NCI-H82 treated with DMSO at 0.1 percent for 48 hours (cell line): ENCODE measurements at regions not wholly inside any gene's neighbourhood (a gene's known extent, or its start where the extent isn't known, plus 50 kb on each side); places are given as distances from the start of the nearest gene placed in this dataset.
"Not testable (repeated sequence)": the region's sequence is repeated elsewhere in the genome, so short reads cannot be mapped to it uniquely, and the experiment has no call there.

ENCODE experiments used
- DNase-seq: peaks from one replicate; lab custom pipeline; 2025; ENCODE audit not compliant: unreplicated experiment; lab: John Stamatoyannopoulos, UW

DNA sequence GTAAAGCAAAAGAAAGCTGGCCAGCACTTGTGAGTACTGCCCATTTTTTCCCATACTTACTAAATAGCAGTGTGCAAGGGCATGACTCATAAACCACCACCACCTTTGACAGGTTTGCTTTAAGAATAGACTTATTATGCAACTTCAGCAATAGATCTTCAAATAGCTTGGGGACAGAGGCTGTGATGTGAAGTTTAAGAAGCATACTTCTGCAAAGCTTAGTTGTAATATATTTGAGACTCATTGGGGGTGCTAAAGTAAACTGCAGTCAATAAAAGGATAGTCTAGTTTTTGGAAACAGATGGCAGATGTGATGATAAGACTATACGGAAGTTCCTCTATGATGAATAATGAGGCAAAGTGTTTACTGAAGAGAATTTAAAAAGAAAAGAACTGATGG is 210.0 kb downstream of the PLA2G4A start:
- no peak for DNase-seq

DNA sequence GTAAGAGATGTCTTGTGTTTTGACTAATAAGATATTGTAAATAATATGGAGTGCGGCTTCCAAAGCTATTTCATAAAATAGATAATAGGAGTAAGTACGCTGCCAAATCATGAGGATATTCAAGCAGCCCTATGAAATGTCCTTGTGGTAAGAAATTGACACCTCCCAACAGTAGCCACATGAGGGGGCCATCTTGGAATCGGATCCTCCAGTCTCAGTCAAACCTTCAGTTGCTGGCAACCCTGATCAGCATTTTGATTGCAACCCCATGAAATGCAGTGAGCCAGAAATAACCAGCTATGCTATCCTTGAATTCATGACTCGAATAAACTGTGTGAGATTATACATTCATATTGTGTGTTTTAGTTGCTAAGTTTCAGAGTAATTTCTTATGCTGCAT is 212.4 kb downstream of the PLA2G4A start:
- no peak for DNase-seq

DNA sequence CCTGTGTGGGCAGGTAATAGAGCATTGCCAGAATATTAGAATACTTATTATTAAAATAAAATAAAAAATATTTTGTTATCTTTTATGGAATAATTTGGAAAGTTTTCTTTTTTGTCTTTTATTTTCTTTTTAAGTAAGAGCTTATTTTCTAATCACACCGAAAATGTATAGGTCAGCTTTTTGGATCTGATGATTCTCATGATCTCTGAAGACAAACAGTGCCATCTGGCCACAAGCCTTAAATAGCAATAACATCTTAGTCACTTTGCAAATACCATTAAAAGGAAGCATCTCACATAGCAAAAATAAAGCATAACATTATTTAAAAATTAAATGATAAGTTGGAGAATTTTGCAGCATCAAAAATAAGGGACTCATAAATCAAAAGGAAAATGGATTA is 213.8 kb downstream of the PLA2G4A start:
- peak; percentile 22 for DNase-seq

- DNase-seq: not testable (repeated sequence)
These were observed 214.7 kb downstream of the PLA2G4A start for GRCh38 chr1:187043433-187043832.

- no peak for DNase-seq
These were observed 215.7 kb downstream of the PLA2G4A start for GRCh38 chr1:187044411-187044810.

DNA sequence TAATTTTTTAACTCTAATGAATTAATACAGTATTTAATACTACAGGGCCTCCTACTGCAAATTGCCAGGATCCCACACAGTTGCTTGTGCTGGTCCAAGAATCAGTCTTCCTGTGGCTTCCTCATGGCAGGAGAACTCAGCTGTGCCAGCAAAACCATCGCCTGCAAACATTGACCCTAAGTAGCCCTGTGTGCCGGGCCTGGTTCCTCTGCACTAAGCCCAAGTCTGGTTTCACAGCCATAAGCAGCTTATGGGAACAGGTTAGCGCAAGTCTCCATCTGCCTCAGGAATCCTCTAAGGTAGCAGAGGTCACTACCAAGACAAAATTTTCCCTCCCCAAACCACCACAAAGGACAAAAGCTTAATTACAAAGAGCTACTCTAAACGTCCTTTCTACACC is 216.6 kb downstream of the PLA2G4A start:
- peak; percentile 89 for DNase-seq

DNA sequence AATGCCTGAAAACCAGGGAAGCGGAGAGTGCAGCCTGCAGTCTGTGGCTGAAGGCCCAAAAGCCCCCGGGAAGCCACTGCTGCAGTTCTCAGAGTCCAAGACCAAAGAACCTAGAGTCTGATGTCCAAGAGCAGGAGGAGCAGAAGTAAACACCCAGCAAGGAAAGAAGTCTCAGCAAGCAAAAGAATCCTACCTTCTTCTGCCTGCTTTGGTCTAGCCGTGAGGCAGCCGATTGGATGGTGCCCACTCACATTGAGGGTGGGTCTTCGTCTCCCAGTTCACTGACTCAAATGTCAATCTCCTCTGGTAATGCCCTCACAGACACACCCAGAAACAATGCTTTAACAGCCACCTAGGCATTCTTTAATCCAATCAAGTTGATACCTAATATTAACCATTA is 217.5 kb downstream of the PLA2G4A start:
- DNase-seq: no peak

DNA sequence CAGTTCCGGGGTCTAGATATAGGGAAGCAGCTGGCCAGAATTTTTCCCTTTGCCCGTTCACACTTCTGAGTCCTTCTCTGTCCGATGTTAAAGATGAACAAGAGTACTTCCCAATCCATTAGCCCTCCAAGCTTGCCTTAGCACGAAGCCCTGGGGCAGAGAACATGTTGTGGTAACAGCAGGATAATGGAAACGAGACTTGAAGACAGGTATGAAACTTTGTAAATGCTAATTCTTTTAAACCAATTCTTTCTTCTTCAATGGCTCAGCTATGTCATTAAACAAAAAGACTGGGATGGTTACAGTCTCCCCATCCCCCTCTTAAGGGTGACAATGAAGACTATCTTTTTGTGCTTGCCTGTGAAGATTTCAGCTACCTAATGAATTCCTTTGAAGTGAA is 218.5 kb downstream of the PLA2G4A start:
- no peak for DNase-seq

- DNase-seq: peak; percentile 19
These were observed 223.0 kb downstream of the PLA2G4A start for GRCh38 chr1:187051618-187052232.

GRCh38 chr1:187053876-187054275 is 225.1 kb downstream of the PLA2G4A start:
- DNase-seq: no peak

DNA sequence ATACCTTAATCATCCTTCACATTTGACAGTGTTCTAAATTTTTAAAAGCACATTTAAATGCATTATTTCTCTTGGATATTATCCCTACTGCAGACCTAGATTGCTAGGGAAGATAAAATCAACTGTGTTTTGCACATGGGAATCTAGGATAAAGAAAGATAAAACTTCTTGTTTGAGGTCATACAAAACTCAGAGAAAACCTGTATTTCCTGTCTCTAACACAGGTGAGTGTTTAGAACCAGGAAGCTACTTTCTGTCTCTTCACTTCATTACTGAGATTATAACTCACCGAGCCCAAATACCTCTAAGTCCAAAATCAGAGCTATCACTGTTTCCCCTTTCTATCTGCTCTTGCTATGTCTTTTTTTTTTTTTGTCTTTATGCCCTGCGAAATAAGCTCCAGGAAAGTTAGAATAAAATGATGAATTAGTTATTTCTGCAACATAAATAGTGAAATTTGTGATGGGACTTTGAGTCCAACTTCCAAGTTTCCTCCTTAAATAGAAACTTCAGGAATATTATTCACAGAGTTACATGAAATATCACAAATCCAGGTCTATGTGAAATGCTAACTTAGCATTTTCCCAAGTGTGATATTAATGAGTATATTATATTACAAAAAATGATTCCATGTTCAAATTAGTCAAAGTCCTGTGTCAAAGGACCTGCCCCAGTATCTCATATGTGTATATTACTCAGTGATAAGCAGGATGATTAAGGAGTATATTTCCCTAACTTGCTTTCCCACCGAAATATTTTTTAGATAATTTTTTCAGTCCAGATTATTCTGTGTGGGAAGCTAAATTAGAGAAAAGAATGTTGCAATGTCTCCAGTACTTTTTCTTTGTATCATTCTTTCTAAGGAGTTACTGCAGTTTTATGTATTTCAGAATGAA is 226.4 kb downstream of the PLA2G4A start:
- DNase-seq: no peak

- no peak for DNase-seq
These were observed 234.5 kb downstream of the PLA2G4A start for GRCh38 chr1:187063271-187063670.

DNA sequence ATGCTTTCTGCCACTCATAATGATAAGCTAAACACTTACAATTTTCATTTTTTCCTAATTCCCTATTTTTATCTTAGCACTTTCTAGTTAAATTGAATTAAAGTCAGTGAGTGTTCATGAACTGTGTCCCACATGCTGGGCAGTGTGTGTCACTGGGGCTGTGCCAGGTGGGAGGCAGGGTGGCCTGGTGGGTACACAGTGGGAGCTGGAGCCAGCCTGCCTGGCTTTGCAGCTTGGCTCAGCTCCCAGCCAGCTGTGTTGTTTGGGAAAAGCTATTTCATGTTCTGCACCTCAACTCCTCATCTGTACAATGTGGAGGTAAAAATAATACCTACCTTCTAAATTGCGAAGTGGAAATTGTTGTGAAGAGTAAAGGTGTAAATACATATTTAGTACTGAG is 238.4 kb downstream of the PLA2G4A start:
- no peak for DNase-seq

DNA sequence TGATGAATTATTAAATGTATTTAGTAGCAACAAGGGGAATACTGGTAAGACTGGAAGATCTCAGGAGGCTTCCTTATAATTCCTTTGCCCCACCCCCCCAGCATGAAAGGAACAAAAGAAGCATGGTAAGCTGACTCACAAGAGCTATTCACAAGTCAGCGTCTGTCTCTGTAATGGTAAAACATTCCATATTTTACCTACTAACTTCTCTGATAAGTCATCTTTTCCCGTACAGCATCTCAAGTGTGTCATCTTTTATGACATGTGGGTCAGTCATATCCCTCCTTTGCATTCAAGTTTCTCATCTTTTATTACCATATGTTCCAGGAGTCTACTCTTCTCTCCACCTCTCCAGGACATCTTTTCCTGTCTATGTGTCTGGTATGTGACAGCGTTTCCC is 241.3 kb downstream of the PLA2G4A start:
- no peak for DNase-seq

- DNase-seq: not testable (repeated sequence)
These were observed 243.7 kb downstream of the PLA2G4A start for GRCh38 chr1:187072262-187073034.

DNA sequence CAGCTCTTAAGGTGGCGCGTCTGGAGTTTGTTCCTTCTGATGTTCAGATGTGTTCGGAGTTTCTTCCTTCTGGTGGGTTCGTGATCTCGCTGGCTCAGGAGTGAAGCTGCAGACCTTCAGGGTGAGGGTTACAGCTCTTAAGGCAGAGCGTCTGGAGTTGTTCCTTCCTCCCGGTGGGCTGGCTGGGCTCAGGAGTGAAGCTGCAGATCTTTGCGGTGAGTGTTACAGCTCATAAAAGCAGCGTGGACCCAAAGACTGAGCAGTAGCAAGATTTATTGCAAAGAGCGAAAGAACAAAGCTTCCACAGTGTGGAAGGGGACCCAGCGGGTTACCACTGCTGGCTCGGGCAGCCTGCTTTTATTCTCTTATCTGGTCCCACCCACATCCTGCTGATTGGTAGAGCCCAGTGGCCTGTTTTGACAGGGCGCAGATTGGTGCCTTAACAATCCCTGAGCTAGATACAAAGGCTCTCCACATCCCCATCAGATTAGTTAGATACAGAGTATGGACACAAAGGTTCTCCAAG is 244.3 kb downstream of the PLA2G4A start:
- not testable (repeated sequence) for DNase-seq

DNA sequence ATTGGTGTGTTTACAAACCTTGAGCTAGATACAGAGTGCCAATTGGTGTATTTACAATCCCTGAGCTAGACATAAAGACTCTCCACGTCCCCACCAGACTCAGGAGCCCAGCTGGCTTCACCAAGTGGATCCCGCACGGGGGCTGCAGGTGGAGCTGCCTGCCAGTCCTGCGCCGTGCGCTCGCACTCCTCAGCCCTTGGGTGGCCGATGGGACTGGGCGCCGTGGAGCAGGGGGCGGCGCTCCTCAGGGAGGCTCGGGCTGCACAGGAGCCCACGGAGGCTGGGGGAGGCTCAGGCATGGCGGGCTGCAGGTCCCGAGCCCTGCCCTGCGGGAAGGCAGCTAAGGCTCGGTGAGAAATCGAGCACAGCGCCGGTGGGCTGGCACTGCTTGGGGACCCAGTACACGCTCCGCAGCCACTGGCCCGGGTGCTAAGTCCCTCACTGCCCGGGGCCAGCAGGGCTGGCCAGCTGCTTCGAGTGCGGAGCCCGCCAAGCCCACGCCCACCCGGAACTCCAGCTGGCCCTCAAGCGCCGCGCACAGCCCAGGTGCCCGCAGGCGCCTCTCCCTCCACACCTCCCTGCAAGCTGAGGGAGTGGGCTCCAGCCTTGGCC is 245.0 kb downstream of the PLA2G4A start:
- not testable (repeated sequence) for DNase-seq

GRCh38 chr1:187074445-187075048 is 245.8 kb downstream of the PLA2G4A start:
- DNase-seq: no peak

DNA sequence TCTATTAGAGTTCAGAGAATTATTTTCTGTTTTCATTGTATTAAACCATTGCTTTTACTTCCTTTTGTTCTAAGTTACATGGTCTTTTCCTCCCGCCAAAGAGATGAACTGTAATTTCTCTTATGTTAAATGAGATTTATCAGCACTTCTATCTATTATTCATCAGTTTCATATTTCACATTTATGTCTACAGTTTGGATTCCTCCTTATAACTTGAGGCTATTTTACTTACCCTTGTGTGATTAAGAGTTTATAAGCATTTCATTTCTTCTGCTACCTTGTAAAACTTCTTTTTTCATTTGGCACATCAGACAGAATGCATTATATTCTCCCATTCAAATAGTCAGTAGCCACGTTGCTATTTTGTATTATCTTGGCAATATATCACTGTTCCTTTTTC is 248.2 kb downstream of the PLA2G4A start:
- DNase-seq: no peak

- DNase-seq: no peak
These were observed 249.6 kb downstream of the PLA2G4A start for GRCh38 chr1:187078321-187078720.

GRCh38 chr1:187078916-187079315 is 250.2 kb downstream of the PLA2G4A start:
- peak; percentile 8 for DNase-seq
